SK-N-MC (cell line): ENCODE measurements at regions not wholly inside any gene's neighbourhood (a gene's known extent, or its start where the extent isn't known, plus 50 kb on each side); places are given as distances from the start of the nearest gene placed in this dataset.

Source experiments
- EZH2 ChIP-seq: fragments of 200-600 bp; sonication (generic); IDR thresholded peaks from one replicate; pipeline ENCODE4 v1.6.1; 2017; ENCODE audit warnings: antibody characterized with exemption
- POLR2AphosphoS5 ChIP-seq: IDR thresholded peaks from 2 replicates; pipeline ENCODE4 v1.6.1; 2012; ENCODE audit warnings: mild to moderate bottlenecking, low read depth, low read length, borderline replicate concordance

GRCh38 chr18:77714716-77715115 is 465.1 kb downstream of the GALR1 start:
- TF ChIP-seq POLR2AphosphoS5 (no peak), EZH2 (no peak)
